ENCODE measurements at regions not wholly inside any gene's neighbourhood (a gene's known extent, or its start where the extent isn't known, plus 50 kb on each side); places are given as distances from the start of the nearest gene placed in this dataset.
"Not testable (repeated sequence)": the region's sequence is repeated elsewhere in the genome, so short reads cannot be mapped to it uniquely, and the experiment has no call there.

GRCh38 chr4:33072298-33073089, 2352.3 kb downstream of the PCDH7 start:
- DNase-seq (ENCODE audit: low read depth): no peak

DNA sequence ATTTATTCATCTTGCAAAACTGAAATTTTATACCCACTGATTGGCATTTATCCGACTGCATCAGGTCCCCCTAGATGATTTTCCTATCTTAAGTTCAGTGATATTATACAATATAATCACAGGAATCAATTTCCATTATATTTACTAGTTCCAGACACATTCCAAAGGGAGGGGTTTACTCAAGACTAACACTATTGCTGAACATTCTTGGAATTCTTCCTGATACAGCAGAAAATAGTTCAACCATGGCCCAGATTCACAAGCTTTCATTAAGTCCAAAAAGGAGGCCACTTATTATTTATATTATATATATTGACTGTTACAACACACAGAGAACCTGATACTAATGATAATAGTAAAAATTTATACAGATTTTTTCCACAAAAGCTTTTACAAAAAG, 2353.6 kb downstream of the PCDH7 start:
- DNase-seq (ENCODE audit: low read depth): no peak

DNA sequence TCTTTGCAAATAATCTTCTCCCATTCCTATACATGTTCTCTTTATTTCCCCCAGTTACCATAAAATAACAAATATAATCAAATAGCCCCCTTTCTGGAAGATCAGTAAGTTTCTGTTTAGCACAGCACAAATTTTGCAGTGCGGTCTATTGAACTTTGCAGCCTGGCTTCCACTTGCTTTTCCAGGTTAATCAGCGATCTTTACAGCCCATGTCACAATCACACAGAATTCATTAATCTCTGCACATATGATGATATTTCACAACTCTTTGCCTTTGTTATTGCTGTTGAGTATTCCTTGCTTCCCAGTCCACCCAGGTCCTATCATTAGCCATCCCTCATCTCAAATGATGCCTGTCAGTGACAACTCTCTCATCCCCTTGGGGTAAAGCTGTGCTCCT, 2358.0 kb downstream of the PCDH7 start:
- DNase-seq (ENCODE audit: low read depth): no peak

- no peak for DNase-seq (ENCODE audit: low read depth)
Observed at GRCh38 chr4:33080275-33080674, 2360.1 kb downstream of the PCDH7 start.

GRCh38 chr4:33085709-33086108, 2365.5 kb downstream of the PCDH7 start:
- no peak for DNase-seq (ENCODE audit: low read depth)

DNA sequence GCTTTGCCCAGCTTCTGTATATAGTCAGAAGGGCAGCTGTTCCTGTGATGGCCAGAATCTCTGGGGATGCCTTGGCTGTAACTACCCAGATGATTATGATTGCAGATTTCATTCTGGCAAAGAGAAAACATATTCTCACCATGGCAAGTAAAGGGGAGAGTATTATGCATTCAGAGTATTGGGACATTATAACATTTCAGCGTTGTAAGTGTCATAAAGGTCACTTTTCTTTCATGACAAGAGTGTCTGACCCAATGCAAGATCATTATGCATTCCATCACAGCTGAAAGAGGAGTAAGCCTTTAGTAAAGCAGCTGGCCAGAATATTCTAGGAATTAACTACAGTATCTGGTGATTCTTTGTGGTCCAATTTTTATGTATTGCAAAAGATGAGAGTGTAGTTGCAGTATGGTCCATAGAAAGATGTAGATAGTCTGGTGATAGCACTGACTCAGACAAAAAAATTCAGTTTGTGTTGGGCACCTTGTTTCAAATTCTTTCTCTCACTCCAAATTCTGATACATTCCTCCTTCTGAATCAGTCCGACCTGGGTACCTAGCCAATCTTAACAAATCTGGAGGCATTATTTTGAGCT, 2366.3 kb downstream of the PCDH7 start:
- DNase-seq (ENCODE audit: low read depth): no peak

- DNase-seq (ENCODE audit: low read depth): no peak
Observed at GRCh38 chr4:33088713-33089112, 2368.5 kb downstream of the PCDH7 start.

DNA sequence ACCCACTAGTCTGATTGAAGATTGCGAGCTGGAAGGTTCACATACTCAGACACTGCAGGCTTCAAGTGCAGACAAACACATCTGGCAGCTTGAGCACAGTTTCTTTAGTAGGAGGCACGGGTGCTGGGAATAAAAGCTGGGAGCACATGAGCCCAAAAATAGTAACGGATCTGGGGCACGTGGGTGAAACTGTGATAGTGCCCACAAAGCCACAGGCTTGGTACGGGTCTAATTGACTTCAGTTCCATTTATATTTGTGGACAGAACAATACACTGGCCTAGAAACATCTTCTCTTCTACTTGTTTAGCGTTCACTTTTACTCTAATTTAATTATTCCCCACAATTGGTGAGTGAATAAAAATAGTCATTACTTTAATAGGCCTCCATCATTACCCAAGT, 2370.7 kb downstream of the PCDH7 start:
- no peak for DNase-seq (ENCODE audit: low read depth)

DNA sequence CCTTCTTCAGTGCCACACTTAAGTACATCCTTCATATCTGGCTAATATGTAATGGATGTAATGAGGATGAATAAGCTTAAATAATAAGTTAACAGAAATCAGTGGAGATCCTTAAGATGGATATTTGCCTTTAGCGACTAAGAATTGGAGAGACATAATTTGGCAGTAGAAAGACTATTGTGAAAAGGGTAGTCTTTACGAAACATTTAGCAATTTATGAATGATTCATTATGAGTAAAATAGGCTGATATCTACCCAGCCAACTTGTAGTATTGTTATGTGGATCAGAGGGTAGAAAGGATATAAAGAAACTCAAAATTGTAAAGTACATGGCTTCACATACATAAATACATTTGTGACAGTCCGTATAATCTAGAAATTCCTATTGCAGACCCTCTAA, 2371.8 kb downstream of the PCDH7 start:
- DNase-seq (ENCODE audit: low read depth): no peak

GRCh38 chr4:33104273-33104672, 2384.1 kb downstream of the PCDH7 start:
- no peak for DNase-seq (ENCODE audit: low read depth)

DNA sequence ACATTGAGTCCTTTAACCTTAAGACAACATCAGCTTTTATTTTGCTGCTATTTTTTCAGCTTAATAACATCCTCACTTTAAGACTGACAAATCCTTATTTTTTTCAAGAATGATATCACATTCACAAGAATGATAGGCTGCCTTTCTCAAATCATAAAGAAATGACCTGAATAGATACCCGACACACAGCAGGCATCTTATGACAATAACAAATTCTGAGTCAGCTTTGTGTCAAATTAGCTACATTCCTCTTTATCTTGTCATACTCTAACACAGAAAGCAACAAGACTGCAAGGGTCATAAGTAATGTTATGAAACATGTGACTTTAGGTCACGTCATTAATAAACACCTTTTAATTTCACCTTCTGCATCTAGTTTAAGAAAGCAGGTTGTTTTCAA, 2387.6 kb downstream of the PCDH7 start:
- no peak for DNase-seq (ENCODE audit: low read depth)

- no peak for DNase-seq (ENCODE audit: low read depth)
Observed at GRCh38 chr4:33111117-33111516, 2390.9 kb downstream of the PCDH7 start.

DNA sequence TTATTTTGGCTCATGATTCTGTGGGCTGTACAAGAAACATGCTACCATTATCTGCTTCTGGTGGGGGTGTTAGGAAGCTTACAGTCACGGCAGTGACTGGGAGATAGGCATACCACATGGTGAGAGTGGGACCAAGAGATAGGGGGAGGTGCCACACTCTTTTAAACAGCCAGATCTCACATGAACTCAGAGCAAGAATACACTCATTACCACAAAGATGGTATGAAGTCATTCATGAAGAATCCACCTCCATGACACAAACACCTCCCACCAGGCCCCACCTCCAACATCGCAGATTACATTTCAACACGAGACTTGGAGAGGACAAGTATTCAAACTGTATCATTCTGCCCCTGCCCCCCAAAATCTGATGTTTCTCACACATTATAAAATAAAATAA, 2396.7 kb downstream of the PCDH7 start:
- no peak for DNase-seq (ENCODE audit: low read depth)

- DNase-seq (ENCODE audit: low read depth): no peak
Observed at GRCh38 chr4:33126002-33126401, 2405.8 kb downstream of the PCDH7 start.

DNA sequence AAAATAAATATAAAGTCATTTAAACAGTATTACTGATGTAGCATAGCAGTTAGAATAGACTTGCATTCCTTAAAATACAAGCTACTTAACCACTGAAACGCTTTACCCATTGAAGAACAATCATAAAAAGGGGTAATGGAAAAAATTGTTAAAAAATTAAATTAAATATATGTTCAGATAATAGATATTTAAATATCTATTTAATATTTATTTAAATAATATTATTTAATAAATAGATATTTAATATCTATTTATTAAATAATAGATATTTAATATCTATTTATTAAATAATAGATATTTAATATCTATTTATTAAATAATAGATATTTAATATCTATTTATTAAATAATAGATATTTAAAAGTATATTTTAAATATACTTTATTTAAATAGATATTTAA, 2410.5 kb downstream of the PCDH7 start:
- DNase-seq (ENCODE audit: low read depth): not testable (repeated sequence)

- no peak for DNase-seq (ENCODE audit: low read depth)
Observed at GRCh38 chr4:33133723-33134122, 2413.6 kb downstream of the PCDH7 start.

GRCh38 chr4:33134366-33134765, 2414.2 kb downstream of the PCDH7 start:
- DNase-seq (ENCODE audit: low read depth): no peak

DNA sequence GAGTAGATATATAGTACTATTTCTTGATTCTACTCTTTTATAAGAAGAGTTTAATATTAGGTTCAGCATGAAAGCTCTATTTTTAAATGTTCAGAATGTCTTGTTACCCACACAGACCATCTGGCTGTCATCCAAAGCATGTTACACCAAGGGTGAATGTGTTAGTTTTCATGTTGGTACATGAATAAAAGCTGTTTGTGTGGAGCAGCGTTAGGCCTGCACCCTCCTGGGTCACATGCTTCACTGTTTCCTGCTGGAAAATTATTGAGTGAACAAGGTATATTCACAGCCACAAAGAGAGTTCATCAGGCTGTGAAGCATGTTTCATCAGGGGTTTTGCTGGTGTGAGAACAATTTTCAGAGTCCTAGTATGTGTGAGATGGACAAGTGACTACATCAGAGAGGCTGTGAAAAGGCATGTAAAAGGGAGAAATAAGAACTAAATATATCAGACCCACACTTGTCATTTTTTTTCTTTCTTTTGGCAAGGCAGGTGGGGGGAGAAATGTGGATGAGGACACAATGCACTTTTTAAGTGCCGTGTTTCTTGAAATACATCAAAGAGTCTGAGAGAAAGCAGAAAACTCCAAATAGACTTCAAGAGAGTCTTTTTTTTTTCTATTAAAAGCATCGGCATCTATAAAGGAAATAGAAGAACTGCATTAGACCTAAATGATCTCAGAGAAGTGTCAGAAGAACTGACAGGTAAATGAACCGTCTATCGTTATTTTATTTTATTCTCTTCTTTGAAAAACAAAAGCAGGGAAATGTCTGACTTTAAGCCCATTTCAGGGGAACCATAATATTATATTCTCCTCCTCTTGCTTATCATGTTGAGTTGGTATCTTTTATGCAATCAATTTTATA, 2429.7 kb downstream of the PCDH7 start:
- DNase-seq (ENCODE audit: low read depth): no peak

DNA sequence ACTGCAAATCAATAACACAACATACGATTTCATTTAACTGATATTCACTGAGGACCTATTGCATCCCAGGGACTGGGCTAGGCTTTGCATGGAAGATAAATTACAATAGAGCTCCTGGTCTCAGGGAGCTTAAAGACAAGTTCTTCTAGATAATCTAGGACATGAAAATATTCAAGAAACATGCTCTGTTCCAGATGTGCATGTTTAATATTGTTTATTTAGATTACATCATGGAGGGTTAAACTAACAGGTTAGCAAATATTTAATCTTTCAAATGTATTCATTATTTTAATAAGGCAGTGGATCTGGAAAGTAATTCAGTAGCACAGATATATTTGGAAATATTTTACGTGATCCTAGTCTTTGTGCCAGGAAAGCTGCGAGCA, 2430.3 kb downstream of the PCDH7 start:
- DNase-seq (ENCODE audit: low read depth): no peak

GRCh38 chr4:33160126-33160525, 2440.0 kb downstream of the PCDH7 start:
- DNase-seq (ENCODE audit: low read depth): peak; percentile 9

DNA sequence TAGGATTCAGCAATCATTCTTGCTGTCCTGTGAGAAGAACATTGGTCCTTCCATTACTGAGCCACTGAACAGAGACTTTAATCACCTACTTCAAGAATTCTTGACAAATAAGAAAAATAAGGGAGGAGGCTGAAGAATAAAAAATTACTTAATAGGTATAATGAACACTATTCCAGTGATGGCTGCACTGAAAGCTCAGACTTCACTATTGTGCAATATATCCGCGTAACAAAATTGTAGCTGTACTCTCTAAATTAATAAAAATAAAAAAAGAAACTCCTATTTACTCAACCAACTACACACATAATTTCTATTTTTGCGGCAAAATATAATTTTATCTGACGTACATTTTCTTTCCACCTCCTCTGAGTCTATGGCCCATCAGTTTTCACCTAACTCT, 2441.0 kb downstream of the PCDH7 start:
- no peak for DNase-seq (ENCODE audit: low read depth)

- DNase-seq (ENCODE audit: low read depth): no peak
Observed at GRCh38 chr4:33162122-33162521, 2442.0 kb downstream of the PCDH7 start.

Measured in stromal cell of bone marrow (primary cell).